ENCODE measurements at regions not wholly inside any gene's neighbourhood (a gene's known extent, or its start where the extent isn't known, plus 50 kb on each side); places are given as distances from the start of the nearest gene placed in this dataset.

DNA sequence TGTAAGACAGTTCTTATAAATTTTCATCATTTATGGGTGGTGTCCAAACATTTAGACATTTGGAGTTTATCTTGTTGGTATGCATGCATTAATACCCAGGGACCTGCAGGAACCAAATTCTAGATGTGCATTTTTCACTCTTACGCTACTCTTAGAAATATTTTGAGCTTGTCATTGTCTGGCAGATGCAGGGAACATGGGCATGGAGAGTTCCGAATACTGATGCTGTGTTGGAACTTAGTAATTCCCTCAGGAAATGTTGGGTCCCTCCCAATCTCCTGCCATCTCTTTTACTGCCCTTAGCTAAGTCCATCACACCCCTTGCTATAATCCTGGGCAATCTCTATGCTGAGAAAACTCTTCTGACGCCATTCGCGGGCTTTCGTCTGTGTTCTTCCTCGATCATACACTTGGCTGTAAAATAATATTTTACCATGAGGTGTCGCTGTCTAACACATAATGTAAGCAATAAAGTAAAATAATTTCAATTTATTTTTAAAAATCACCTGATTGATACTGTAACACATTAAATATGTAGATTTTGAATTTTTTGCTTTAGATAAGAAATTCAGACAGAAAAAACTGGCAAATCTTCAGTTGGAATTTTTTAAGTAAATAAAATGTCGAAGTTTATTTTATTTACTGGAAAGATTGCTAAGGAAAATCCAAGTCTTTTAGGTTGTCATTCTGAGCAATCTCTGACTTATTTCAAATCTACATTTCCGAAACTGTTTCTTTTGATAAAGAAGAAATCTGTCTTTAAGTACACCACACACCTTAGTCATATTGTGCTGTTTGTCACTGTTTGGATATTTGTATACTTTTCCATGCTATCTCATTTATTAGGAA is 304.1 kb upstream of the SSTR1 start:
- ChIA-PET POLR2A (no interaction called here), CTCF (interaction anchor here (0.6 to 1.2 kb wide), 5 partner anchors 14 to 971 kb away, joined by 3 to 5 read pairs (median 3); no protein-coding TSS in a partner anchor)
- TF ChIP-seq FOXA1 (IDR thresholded peaks at IDR 0.05) (no peak), TARDBP (IDR thresholded peaks at IDR 0.05) (no peak), FOXK2 (IDR thresholded peaks at IDR 0.05) (no peak), CTBP1 (IDR thresholded peaks at IDR 0.05; ENCODE audit: borderline replicate concordance) (no peak), HDGF (IDR thresholded peaks at IDR 0.05; ENCODE audit: borderline replicate concordance) (no peak), SUZ12 (IDR thresholded peaks at IDR 0.05) (no peak)
- DNase-seq (ENCODE audit: extremely low spot score) = peak; percentile 40

DNA sequence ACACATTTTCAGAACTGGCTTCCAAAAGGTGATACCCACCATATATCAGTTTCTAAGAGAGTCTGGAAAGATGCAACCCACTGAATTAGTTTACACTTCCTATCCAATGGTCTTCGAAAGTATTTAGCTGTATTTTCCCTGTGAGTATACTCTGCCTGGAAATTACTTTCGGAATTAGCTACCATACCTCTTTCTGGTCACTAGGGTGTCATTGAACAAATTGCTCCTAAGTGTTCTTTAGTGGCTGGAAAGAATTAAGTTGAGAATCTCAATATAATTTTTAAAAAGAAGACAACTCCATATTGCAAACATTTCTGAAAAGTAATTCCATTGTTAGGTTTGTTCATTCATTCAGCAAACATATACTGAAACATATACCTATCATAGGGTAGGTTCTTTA is 283.1 kb upstream of the SSTR1 start:
- TF ChIP-seq SUZ12 (IDR thresholded peaks at IDR 0.05) (no peak), FOXM1 (IDR thresholded peaks at IDR 0.05; ENCODE audit: borderline replicate concordance) (no peak), TARDBP (IDR thresholded peaks at IDR 0.05) (no peak), SP1 (IDR thresholded peaks at IDR 0.05) (no peak), BHLHE40 (IDR thresholded peaks at IDR 0.05; ENCODE audit: borderline replicate concordance) (no peak), LEF1 (IDR thresholded peaks at IDR 0.05; ENCODE audit: borderline replicate concordance) (no peak), ARNT (IDR thresholded peaks at IDR 0.05) (no peak), FOXK2 (IDR thresholded peaks at IDR 0.05) (no peak), NFRKB (IDR thresholded peaks at IDR 0.05) (no peak), ZNF384 (IDR thresholded peaks at IDR 0.05) (no peak), FOXA1 (IDR thresholded peaks at IDR 0.05) (no peak)
- TF ChIP-seq, protein P1, sequence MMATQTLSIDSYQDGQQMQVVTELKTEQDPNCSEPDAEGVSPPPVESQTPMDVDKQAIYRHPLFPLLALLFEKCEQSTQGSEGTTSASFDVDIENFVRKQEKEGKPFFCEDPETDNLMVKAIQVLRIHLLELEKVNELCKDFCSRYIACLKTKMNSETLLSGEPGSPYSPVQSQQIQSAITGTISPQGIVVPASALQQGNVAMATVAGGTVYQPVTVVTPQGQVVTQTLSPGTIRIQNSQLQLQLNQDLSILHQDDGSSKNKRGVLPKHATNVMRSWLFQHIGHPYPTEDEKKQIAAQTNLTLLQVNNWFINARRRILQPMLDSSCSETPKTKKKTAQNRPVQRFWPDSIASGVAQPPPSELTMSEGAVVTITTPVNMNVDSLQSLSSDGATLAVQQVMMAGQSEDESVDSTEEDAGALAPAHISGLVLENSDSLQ (IDR thresholded peaks at IDR 0.05) = no peak
- ChIA-PET POLR2A (no interaction called here), CTCF (no interaction called here)
- no peak for DNase-seq (ENCODE audit: extremely low spot score)

DNA sequence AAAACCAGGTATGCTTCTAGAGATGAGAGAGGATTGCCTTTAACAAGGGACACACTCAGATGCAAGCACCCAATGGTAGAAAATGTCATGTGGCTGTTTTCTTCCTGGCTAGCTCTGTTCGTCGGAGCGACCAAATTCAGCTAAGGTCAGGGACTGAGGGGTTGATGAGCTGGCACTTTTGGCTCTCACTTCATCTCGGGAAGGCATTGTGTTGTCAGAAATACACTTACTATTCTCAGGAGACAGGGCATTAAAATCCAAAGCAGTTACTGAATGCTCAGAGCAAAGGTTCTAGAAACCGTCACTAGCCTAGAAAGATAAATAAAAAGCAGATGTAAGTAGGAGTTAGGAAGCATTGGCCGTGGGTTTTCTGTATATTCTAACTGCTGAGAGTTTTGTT is 275.7 kb upstream of the SSTR1 start:
- CTCF ChIA-PET = no interaction called here
- TF ChIP-seq SUZ12 (IDR thresholded peaks at IDR 0.05) (no peak), CTBP1 (IDR thresholded peaks at IDR 0.05; ENCODE audit: borderline replicate concordance) (no peak), HDGF (IDR thresholded peaks at IDR 0.05; ENCODE audit: borderline replicate concordance) (no peak), SP1 (IDR thresholded peaks at IDR 0.05) (no peak), ARNT (IDR thresholded peaks at IDR 0.05) (no peak), LEF1 (IDR thresholded peaks at IDR 0.05; ENCODE audit: borderline replicate concordance) (no peak), TARDBP (IDR thresholded peaks at IDR 0.05) (no peak), ZNF384 (IDR thresholded peaks at IDR 0.05) (no peak), FOXM1 (IDR thresholded peaks at IDR 0.05; ENCODE audit: borderline replicate concordance) (no peak)
- TF ChIP-seq, protein P1 (IDR thresholded peaks at IDR 0.05) = no peak
- DNase-seq (ENCODE audit: extremely low spot score) = no peak
- POLR2A ChIA-PET = no interaction called here

DNA sequence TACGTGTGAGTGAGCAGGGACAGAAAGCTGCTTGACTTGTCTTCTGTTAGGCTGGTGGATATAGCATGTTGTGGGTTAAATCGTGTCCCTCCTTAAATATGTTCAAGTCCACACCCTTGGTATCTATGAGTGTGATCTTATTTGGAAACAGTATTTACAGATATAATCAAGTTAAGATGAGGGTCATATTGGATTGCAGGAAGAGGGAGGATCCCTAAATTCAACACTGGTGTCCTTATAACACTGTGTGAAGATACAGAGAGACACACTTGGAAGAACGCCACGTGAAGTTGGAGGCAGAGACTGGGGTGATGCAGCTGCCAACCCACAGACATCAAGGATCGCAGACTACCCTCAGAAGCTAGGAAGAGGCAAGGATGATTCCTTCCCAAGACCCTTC is 275.2 kb upstream of the SSTR1 start:
- no peak for TF ChIP-seq ZNF384 (IDR thresholded peaks at IDR 0.05)
- no peak for TF ChIP-seq ARNT (IDR thresholded peaks at IDR 0.05)
- TF ChIP-seq ELF4 (IDR thresholded peaks at IDR 0.05) = no peak
- ChIA-PET CTCF (no interaction called here), POLR2A (no interaction called here)
- no peak for DNase-seq (ENCODE audit: extremely low spot score)

DNA sequence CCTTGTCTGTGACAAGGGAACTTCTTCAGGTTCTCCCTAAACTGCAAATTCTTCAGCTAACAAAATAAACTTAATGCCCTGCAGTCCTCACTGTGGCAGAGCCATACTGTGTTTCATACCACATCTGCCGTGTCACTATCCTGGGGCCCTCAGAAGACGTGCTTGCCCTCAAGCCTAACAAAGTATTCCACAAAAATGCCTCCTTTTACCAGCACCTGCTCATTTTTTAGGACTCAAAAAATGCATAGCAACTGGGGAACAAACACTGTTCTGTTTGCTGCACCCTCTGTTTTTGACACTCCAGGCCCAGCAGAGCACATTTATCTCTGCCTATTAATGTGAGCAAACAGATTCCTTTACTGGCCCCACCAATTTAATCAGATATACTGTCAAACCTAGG is 270.7 kb upstream of the SSTR1 start:
- POLR2A ChIA-PET = no interaction called here
- TF ChIP-seq ELF4 (IDR thresholded peaks at IDR 0.05) (no peak), SUZ12 (IDR thresholded peaks at IDR 0.05) (no peak), FOXK2 (IDR thresholded peaks at IDR 0.05) (no peak), CTBP1 (IDR thresholded peaks at IDR 0.05; ENCODE audit: borderline replicate concordance) (no peak), NFRKB (IDR thresholded peaks at IDR 0.05) (no peak), SP1 (IDR thresholded peaks at IDR 0.05) (no peak), BHLHE40 (IDR thresholded peaks at IDR 0.05; ENCODE audit: borderline replicate concordance) (no peak), ZNF384 (IDR thresholded peaks at IDR 0.05) (no peak), FOXA1 (IDR thresholded peaks at IDR 0.05) (no peak)
- TF ChIP-seq, protein P1 (IDR thresholded peaks at IDR 0.05) = no peak
- CTCF ChIA-PET = no interaction called here
- DNase-seq (ENCODE audit: extremely low spot score) = no peak

DNA sequence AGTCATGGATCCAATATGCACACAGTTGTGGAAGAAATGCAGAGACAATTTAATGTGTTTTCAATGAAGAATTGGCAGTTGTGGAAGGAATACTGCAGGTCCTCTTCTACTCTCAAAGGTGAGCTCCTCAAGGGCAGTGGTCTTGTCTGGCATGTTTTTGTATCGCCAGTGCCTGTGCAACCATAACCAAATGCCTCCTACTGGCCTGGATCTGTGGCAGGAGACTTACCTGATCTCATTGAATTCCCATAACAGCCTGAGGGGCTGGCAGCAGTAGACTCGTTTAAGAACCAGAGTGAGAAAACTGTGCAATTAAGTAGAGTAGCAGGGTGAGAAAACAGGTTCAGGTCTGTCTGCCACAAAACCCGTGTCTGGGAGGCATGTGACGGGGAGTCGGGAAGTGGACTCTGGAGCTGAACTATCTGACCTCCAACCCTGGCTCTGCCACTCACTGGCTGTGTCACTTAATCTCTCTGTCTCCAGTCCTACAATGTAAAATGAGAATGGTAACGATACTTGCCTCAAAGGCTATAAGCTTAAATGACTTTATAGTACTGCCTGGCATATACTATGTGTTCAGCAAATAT is 268.2 kb upstream of the SSTR1 start:
- no peak for DNase-seq (ENCODE audit: extremely low spot score)
- TF ChIP-seq SUZ12 (IDR thresholded peaks at IDR 0.05) (no peak), LEF1 (IDR thresholded peaks at IDR 0.05; ENCODE audit: borderline replicate concordance) (no peak), NFRKB (IDR thresholded peaks at IDR 0.05) (no peak), TARDBP (IDR thresholded peaks at IDR 0.05) (no peak), L3MBTL2 (conservative IDR thresholded peaks at IDR 0.05) (no peak), HDGF (IDR thresholded peaks at IDR 0.05; ENCODE audit: borderline replicate concordance) (no peak), ARNT (IDR thresholded peaks at IDR 0.05) (no peak), FOXK2 (IDR thresholded peaks at IDR 0.05) (no peak), ZNF384 (IDR thresholded peaks at IDR 0.05) (no peak), FOXM1 (IDR thresholded peaks at IDR 0.05; ENCODE audit: borderline replicate concordance) (no peak), ELF4 (IDR thresholded peaks at IDR 0.05) (no peak), FOXA1 (IDR thresholded peaks at IDR 0.05) (no peak), SP1 (IDR thresholded peaks at IDR 0.05) (no peak), CTBP1 (IDR thresholded peaks at IDR 0.05; ENCODE audit: borderline replicate concordance) (no peak)
- ChIA-PET CTCF (no interaction called here), POLR2A (no interaction called here)

Data from HEK293T (cell line).